GM18873 (cell line): ENCODE measurements at regions not wholly inside any gene's neighbourhood (a gene's known extent, or its start where the extent isn't known, plus 50 kb on each side); places are given as distances from the start of the nearest gene placed in this dataset.
"Not testable (repeated sequence)": the region's sequence is repeated elsewhere in the genome, so short reads cannot be mapped to it uniquely, and the experiment has no call there.

Source experiments
- ATAC-seq: cut with Tn5 transposase; IDR thresholded peaks from one replicate; pipeline ENCODE4 v1.9.1; 2021; ENCODE audit warnings: mild to moderate bottlenecking, moderate library complexity, moderate number of reproducible peaks; ENCODE audit not compliant: unreplicated experiment, low FRiP score

DNA sequence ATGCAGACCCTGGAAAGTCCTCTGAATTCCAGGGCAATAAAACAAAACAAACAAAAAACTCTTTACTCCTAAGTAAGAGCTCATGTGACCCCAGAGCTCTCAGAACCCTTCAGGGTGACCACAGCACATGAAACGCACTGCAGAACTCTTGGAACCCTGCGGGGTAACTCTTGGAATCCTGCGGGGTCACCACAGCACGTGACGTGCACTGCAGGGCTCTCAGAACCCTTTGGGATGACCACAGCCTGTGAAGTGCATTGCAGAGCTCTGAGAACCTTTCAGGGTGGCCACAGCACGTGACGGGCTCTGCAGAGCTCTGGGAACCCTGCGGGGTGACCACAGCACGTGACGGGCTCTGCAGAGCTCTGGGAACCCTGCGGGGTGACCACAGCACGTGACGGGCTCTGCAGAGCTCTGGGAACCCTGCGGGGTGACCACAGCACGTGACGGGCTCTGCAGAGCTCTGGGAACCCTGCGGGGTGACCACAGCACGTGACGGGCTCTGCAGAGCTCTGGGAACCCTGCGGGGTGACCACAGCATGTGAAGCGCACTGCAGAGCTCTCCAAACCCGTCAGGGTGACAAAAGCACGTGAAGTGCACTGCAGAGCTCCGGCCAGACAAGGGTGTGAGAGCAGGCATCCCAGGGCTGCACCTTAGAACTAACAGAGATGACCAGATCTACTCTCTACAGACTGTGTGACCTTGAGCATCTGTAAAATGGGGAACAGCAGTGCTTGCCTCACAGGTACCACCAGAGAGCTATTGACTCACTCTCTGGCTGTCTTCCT is 110.1 kb downstream of the ADRA2C start:
- not testable (repeated sequence) for ATAC-seq

DNA sequence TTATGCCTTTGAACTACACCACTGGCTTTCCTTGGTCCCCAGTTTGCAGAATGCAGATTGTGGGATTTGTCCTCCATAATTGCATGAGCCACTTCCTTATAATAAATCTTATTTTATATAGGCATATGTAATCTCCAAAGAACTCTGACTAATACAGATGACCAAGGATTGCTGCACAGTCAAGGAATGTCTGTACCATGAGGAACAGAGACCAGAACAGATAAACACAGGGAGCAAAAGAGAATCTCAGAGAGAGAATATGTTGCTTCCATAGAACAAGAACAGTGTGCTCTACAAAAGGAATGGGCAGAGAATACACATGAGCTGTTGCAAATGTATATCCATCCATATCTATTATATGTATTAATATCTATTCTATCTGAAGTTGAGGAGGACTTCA is 111.1 kb downstream of the ADRA2C start:
- no peak for ATAC-seq

DNA sequence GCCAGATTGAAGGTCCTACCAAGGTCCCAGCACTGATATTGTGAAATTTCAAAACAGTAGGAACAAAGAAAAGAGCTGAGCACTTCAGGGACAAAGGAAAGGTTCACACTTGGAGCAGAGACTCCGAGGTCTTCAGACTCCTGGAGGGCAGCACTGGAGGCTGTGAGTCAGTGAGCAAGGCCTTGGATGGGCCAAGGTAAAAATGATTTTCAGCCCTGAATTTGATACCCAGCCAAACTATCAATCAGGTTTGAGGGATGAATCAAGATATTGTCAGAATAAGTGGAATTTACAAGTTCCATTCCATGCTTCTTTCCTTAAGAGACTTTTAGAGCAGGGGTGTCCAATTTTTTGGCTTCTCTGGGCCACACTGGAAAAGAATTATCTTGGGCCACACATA is 111.7 kb downstream of the ADRA2C start:
- ATAC-seq, result no peak

DNA sequence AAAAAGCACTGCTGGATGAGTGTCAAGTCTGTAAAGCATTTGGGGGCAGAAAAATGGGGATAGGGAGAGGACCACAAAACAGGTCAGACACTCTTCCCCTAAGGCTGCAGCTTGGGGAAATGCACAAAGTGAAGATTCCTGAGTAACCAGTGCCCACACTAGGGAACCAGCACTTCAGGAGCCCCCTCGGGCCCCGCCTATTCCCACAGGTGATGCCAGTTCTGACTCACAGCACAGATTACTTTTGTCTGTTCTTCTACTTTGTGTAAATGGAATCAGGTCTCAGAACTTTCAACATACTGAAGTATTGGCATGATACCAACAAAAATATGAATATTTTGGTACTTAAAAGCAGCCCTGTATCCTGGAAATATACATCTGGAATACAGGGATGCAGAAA is 112.5 kb downstream of the ADRA2C start:
- no peak for ATAC-seq

DNA sequence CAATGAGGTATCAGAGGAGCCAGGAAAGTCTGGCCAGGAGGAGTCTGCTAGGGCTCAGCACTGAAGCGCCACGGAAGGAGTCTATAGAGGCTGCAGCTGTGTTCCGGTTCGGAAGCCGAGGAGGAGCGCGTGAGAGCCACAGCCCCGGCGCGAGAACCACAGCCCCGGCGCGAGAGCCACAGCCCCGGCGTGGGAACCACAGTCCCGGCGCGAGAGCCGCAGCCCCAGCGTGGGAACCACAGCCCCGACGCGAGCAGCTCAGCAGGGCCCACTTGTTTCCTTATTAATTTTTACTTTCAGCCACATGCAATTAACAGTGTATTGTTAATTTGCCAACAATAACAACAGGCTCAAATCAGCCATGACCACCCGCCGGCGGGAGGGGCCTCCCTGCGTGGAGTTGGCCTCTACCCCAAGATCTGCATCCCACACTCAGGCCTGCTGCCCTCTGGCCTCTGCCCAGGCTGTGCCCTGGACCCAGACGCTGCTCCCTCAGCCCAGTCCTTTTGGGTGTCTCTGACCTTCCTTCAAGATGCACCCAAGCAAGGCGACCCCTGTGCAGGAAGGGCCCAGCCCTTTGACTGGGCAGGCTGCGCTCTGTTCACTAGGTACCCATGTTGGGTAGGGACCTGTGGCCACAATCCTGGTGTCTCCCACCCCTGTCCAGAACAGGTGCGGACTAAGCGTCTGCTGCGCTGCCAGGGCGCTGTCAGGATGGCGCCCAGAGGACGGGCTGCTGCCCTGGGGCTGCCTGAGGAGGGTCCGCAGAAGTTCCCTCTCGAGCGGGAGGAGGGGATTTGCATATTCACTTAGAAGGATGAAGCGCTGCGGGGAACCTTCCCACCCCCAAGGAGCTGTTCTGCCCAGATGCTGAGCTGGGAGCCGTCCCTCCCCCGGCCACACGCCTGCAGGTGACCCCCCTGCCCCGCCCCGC is 113.8 kb downstream of the ADRA2C start:
- no peak for ATAC-seq

DNA sequence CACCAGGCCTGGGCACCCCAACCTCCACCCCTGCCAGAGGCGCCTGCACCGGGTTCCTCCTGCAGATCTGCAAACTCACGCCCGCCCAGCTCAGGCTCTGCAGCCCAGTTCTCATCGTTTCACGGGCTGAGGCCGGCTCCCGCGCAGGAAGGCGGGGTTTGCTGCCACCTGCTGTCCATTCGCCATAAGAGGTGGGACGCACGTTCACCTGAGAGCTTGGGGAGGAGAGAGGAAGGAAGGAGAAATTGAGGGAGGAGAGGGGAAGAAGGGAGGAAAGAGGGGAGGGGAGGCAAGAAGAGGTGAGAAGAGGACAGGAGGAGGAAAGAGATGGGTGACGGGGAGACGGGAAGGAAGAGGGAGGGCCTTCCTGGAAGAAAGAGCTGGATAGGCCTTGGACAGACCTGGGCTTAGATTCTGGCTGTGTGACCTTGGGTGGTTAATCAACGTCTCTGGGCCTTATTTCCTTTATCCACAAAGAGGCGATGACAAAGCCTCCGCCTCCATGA is 114.5 kb downstream of the ADRA2C start:
- ATAC-seq, result no peak

DNA sequence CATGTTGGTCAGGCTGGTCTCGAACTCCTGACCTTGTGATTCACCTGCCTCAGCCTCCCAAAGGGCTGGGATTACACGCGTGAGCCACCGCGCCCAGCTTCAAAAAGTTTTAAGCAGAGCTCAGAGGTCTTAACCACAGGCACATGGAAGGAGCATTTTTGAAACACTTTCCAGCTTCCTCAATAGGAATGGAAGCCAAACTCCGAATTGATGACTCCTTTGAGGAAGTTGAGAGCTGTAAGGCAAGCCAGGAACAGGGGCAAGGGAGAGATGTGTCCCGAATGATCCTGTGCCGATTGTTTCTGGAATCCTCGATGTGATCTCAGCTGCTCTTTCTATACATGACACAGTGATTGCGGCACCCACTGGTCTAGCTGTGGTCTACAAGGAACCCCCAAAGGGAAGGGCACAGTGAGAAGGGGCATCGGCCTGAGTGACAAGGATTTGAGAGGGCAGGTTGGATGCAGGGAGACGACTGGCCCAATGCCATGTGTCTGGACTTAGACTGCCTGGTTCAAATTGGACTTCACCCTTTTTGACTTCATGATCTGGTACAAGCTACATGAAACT is 116.2 kb downstream of the ADRA2C start:
- not testable (repeated sequence) for ATAC-seq

DNA sequence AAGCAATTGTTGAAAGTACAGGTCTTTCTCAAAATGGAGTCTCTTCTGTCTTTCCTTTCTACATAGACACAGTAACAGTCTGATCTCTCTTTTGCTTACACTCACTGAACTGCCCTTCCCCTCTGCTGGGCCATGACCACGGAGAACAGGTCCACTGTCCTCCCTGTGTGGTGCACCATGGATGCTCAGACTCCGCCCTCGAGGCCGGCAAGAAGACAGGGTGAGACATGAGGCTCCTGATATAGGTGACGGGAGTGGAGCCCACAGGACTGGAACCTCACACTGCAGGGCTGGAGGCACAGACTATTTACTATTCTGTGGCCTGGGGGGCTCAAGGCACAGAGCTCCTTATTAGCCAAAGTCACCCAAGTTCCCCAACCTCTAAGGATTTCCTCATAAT is 118.1 kb downstream of the ADRA2C start:
- ATAC-seq, result not testable (repeated sequence)

DNA sequence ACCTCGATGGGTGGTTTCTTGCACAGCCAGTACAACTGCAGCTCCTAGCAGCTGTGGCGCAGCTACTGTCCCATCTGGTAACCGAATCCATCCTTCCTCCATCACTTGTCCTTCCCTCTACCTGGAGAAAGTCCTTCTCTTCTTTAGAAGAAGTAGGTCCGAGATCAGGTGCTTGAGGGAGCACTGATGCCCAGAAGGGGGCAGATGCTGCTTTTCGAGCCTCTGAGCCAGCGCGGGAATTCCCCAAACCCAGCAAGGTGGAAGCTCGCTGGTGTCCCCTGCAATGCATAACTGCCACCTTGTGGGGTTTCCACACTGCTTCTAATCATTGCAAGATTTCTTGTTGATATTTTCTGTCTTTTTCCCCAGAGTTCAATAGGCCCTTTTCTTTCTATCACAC is 127.4 kb downstream of the ADRA2C start:
- not testable (repeated sequence) for ATAC-seq

DNA sequence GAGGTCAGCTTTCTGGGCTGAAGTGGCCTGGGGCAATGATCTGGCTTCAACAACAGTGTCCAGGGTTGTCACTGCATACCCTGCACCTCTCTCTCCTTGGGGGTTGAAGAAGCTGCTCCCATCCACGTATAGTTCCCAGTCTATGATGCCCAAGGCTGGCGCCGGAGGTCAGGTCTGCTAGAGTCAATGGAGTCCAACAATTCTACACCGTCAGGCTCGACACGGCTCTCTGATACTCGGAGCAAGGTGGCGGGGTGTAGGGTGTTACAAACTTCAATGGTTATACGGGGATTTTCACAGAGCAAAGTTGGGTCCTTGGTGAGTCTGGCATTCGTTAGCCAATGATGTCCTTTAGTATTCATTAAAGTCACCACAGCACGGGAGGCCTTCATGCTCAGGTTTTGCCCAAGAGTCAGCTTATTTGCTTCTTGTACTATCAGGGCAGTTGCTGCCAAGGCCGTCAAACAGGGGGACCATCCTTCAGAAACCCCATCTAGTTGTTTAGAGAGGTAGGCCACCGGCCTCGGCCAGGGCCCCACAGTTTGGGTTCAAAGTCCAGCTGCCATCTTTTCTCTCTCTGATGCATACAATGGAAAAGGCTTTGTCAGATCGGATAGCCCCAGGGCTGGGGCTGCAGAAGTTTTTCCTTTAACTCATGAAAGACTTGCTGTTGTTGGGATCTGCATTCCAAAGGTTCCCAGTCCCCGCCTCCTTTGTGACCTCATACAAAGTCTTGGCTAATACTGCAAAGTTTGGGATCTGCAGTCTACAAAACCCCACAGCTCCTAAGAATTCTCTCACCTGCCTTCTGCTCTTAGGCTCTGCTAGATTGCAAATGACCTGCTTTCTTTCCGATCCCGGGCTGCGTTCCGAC is 128.1 kb downstream of the ADRA2C start:
- ATAC-seq, result not testable (repeated sequence)

DNA sequence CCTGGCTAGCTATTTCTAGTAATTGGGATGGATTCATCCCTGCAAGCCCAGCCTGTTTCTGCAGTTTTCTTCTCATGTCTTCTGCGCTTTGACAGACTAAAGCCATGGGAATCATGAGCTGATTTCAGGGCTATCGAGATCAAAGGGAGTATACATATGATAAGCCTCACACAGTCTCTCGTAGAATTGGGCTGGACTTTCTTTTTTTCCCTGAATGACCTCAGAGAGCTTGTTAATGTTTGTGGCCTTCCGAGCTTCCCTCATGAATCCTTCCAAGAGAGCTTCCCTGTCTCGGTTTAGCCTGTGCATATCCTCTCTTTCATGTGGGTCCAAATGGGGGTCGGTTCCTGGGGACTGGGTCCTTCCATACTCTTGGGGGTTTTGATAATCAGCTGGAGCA is 130.3 kb downstream of the ADRA2C start:
- no peak for ATAC-seq

DNA sequence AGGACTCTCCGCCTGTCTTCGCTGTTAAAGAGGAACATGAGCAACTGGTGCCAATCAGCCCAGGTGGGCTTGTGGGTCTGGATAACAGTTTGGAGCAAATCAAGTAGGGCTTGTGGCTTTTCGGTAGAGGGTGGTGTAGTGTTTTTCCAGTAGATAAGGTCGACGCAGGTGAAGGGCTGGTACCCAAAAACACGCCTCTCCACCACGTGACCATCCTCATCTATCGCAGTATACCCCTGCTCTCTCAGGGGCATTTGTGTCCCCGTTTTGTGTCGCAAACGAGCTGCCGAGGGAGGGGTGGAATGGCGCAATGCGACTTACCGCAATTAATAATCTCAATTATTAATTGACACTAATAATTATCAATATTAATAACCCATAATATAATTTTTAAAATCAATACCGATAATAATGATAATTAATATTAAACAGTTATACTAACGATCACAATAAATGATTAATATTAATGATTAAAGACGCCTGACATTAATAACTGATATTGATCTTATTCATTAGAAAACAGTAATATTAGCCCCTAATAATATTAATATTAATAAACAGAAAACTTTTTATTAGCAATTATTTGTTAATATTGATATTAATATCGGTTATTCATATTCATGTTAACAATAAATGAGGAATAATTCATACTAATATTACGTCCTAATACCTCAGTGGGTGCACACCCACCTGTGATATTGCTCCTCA is 130.8 kb downstream of the ADRA2C start:
- ATAC-seq, result not testable (repeated sequence)

DNA sequence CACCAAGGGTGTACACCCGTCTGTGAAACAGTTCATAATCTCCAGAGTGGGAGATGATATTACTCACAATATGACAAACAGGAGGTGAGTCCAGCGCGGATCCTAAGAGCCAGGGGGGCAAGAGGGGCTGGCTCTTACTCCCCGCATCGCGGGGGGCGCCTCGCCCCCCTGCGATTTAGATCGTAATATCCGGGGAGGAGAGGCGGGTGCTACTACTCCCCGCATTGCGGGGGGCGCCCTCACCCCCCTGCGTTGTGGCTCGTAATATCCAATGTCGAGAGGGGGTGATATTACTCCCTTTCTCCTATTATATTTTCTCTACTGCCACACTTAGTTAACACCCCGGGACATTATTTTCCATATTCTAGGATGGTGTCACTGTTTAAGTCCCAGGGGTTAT is 131.9 kb downstream of the ADRA2C start:
- ATAC-seq, result no peak

DNA sequence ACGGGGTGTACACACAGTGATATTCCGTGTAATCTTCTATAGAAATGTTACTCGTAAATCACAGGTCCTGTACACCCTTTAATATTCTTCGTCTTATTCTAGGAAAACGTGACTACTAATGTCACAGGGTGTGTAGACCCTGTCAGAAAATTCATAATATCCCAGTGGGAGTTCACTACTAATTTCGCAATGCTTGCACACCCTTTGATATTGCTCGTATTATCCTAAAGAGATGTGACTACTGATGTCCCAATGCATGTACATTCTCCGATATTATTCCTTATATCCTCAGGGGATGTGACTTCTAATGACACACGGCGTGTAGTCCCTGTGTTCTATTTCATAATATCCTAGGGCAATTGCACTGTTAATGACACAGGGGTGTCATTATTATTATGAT is 132.7 kb downstream of the ADRA2C start:
- ATAC-seq, result not testable (repeated sequence)

DNA sequence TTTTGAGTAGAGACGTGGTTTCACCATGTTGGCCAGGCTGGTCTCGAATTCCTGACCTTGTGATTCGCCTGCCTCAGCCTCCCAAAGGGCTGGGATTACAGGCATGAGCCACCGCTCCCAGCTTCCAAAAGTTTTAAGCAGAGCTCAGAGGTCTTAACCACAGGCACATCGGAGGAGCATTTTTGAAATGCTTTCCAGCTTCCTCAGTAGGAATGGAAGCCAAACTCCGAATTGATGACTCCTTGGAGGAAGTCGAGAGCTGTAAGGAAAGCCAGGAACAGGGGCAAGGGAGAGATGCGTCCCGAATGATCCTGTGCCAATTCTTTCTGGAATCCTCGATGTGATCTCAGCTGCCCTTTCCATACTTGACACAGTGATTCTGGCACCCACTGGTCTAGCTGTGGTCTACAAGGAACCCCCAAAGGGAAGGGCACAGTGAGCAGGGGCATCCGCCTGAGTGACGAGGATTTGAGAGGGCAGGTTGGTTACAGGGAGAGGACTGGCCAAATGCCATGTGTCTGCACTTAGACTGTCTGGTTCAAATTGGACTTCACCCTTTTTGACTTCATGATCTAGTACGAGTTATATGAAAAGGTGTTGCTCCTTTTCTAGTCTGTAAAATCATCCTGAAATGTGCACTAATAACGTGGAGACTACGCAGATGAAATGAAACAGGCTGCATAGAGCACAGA is 138.2 kb downstream of the ADRA2C start:
- not testable (repeated sequence) for ATAC-seq

DNA sequence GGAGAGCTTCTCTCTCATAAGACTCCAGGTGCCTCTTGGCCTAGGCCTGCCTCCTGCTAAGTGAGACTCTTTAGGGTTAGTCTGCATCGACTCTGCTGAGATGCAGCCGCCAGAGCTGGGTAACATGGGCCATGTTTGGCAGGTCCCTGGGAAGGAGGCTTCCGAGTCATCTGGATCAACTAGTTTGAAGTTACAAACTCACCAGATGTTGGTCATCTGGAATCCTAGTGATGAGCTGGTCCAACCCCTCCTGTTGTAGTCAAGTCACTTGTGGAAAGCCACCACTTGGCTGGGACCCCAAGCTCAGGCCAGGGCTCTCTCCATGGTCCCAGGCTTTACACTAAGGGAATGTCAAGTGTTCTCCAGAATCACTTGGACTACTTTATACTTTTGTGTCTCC is 143.4 kb downstream of the ADRA2C start:
- not testable (repeated sequence) for ATAC-seq

DNA sequence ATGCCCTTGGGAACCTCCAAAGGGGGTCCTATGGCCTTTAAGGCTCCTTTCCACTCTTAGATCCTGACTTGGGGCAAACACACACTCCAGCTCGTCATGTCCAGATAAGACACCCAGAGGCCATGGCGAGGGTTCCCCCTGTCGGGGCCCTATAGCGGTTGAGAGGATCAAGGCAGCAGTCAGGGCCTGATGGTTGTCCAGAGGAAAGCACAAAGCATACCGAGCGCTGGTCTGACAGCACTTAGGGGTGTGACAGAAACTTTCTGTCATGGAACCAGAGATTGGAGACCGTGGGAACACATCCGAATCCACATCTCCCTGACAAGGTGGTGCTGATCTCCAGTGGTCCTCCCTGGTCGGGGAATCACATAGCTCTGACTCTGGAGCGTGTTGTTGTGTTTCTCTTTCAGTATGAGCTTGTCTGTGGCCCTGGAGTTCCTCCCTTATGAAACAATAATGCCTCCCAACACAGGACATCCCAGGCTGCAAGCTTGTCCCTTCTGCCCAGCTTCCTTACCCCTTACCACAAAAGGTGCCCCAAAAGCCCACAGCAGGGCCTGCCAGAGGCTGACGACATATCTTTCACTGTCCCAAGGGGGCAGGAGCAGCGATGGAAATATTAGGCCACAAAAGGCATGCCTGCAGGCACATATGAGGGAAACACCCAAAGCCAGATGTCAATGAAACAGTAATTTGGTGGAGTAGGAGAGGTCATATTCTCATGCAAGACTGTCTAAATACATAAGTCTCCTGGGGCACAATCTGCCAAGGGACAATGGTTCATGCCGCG is 144.2 kb downstream of the ADRA2C start:
- ATAC-seq, result not testable (repeated sequence)

DNA sequence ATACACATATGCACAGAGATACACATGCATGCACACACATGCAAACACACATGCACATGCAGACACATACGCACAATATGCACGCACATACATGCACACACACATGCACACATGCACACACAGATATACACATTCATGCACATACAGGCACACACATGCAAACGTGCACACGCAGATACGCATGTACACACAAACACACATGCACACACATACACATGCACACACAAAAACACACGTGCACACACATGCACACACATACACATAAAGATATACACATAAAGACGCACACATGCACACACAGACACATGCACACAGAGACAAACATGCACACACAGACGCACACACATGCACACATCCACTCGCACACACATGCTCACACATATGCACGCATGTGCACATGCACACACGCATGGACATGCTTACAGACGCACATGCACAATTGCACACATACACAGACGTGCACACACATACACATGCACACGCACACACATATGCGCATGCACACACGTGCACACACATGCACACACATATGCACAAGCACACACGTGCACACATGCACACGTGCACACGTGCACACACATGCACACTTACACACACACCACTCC is 145.2 kb downstream of the ADRA2C start:
- no peak for ATAC-seq
